ENCODE measurements at regions not wholly inside any gene's neighbourhood (a gene's known extent, or its start where the extent isn't known, plus 50 kb on each side); places are given as distances from the start of the nearest gene placed in this dataset.

DNA sequence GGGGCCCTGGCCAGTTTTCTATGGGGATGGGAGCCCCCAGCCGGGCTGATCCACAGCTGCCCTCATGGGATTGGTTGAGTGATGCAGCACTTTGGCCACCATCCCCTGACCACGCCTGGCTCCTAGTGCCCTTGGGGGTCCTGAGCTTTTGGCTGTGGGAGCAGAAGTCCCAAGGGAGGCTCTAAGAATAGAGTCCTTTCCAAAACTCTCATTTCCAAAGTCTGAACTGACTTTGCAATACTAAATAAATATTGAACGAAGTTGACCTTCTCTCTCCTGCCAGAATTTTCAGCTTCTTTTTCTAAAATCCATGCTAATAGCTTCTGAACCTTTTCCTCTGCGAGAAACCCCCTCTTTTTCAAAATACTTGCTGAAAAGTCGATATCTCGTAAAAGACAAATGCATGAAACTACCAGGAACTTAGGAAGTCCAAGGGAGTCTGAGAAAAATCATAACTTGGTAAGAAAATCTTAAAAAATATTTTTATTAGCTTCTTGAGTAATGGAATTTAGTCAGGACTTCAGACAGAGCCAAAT lies 62.7 kb upstream of the IGFBP3 start:
- Histone ChIP-seq H3K4me2 (no peak overlapping the region), H3K4me3 (no peak overlapping the region), H4K20me1 (replicated peaks; ENCODE audit: insufficient read depth) (no peaks in the 10 kb centered on the region), H3K79me2 (replicated peaks; ENCODE audit: insufficient read depth) (no peaks in the 10 kb centered on the region), H3K27me3 (ENCODE audit: insufficient read depth) (no peaks in the 10 kb centered on the region), H2AFZ (no peak overlapping the region), H3K9me2 (ENCODE audit: insufficient read depth) (peaks cover 9% of the 10 kb centered on the region; the same call in 1 of the 2 replicates), H3F3A (replicated peaks; ENCODE audit: low read depth) (no peaks in the 10 kb centered on the region), H3K4me1 (ENCODE audit: insufficient read depth) (peaks cover under 1% of the 10 kb centered on the region; the same call in 1 of the 2 replicates), H3K27ac (ENCODE audit: low read depth) (no peak overlapping the region), H3K36me3 (ENCODE audit: insufficient read depth) (no peaks in the 10 kb centered on the region; the same call in 1 of the 2 replicates)
- Mint-ChIP-seq H3K4me1 (no peaks in the 10 kb centered on the region; the same call in none of the 3 replicates), H3K27ac (no peak overlapping the region), H3K4me3 (no peak overlapping the region), H3K9me3 (peaks cover 24% of the 10 kb centered on the region), H3K27me3 (ENCODE audit: insufficient read depth, low read depth, poor library complexity) (peaks cover 15% of the 10 kb centered on the region), H3K36me3 (ENCODE audit: low read depth) (peaks cover 19% of the 10 kb centered on the region)
- ATAC-seq (no peak), DNase-seq (ENCODE audit: low spot score) (no peak)
- TF ChIP-seq POLR2AphosphoS5 (IDR thresholded peaks at IDR 0.05; ENCODE audit: low read depth), result no peak
- no peak for TF ChIP-seq ZNF114 (CRISPR knock-in tag; IDR thresholded peaks at IDR 0.05)
- TF ChIP-seq, protein P1, sequence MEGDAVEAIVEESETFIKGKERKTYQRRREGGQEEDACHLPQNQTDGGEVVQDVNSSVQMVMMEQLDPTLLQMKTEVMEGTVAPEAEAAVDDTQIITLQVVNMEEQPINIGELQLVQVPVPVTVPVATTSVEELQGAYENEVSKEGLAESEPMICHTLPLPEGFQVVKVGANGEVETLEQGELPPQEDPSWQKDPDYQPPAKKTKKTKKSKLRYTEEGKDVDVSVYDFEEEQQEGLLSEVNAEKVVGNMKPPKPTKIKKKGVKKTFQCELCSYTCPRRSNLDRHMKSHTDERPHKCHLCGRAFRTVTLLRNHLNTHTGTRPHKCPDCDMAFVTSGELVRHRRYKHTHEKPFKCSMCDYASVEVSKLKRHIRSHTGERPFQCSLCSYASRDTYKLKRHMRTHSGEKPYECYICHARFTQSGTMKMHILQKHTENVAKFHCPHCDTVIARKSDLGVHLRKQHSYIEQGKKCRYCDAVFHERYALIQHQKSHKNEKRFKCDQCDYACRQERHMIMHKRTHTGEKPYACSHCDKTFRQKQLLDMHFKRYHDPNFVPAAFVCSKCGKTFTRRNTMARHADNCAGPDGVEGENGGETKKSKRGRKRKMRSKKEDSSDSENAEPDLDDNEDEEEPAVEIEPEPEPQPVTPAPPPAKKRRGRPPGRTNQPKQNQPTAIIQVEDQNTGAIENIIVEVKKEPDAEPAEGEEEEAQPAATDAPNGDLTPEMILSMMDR (conservative IDR thresholded peaks at IDR 0.05; ENCODE audit: low read depth in 2 of 2), result no peak
- TF ChIP-seq, protein P2, sequence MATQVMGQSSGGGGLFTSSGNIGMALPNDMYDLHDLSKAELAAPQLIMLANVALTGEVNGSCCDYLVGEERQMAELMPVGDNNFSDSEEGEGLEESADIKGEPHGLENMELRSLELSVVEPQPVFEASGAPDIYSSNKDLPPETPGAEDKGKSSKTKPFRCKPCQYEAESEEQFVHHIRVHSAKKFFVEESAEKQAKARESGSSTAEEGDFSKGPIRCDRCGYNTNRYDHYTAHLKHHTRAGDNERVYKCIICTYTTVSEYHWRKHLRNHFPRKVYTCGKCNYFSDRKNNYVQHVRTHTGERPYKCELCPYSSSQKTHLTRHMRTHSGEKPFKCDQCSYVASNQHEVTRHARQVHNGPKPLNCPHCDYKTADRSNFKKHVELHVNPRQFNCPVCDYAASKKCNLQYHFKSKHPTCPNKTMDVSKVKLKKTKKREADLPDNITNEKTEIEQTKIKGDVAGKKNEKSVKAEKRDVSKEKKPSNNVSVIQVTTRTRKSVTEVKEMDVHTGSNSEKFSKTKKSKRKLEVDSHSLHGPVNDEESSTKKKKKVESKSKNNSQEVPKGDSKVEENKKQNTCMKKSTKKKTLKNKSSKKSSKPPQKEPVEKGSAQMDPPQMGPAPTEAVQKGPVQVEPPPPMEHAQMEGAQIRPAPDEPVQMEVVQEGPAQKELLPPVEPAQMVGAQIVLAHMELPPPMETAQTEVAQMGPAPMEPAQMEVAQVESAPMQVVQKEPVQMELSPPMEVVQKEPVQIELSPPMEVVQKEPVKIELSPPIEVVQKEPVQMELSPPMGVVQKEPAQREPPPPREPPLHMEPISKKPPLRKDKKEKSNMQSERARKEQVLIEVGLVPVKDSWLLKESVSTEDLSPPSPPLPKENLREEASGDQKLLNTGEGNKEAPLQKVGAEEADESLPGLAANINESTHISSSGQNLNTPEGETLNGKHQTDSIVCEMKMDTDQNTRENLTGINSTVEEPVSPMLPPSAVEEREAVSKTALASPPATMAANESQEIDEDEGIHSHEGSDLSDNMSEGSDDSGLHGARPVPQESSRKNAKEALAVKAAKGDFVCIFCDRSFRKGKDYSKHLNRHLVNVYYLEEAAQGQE (IDR thresholded peaks at IDR 0.05; ENCODE audit: unreplicated experiment), result no peak
- TF ChIP-seq ZNF331 (CRISPR knock-in tag; IDR thresholded peaks at IDR 0.05; ENCODE audit: low read depth), result no peak
- no peak for TF ChIP-seq EZH2 (IDR thresholded peaks at IDR 0.05; ENCODE audit: low read depth, unreplicated experiment)
- TF ChIP-seq EZH2phosphoT487 (IDR thresholded peaks at IDR 0.05; ENCODE audit: unreplicated experiment), result no peak
- no peak for TF ChIP-seq NANOG (IDR thresholded peaks at IDR 0.05; ENCODE audit: borderline replicate concordance)
- TF ChIP-seq, protein P3, sequence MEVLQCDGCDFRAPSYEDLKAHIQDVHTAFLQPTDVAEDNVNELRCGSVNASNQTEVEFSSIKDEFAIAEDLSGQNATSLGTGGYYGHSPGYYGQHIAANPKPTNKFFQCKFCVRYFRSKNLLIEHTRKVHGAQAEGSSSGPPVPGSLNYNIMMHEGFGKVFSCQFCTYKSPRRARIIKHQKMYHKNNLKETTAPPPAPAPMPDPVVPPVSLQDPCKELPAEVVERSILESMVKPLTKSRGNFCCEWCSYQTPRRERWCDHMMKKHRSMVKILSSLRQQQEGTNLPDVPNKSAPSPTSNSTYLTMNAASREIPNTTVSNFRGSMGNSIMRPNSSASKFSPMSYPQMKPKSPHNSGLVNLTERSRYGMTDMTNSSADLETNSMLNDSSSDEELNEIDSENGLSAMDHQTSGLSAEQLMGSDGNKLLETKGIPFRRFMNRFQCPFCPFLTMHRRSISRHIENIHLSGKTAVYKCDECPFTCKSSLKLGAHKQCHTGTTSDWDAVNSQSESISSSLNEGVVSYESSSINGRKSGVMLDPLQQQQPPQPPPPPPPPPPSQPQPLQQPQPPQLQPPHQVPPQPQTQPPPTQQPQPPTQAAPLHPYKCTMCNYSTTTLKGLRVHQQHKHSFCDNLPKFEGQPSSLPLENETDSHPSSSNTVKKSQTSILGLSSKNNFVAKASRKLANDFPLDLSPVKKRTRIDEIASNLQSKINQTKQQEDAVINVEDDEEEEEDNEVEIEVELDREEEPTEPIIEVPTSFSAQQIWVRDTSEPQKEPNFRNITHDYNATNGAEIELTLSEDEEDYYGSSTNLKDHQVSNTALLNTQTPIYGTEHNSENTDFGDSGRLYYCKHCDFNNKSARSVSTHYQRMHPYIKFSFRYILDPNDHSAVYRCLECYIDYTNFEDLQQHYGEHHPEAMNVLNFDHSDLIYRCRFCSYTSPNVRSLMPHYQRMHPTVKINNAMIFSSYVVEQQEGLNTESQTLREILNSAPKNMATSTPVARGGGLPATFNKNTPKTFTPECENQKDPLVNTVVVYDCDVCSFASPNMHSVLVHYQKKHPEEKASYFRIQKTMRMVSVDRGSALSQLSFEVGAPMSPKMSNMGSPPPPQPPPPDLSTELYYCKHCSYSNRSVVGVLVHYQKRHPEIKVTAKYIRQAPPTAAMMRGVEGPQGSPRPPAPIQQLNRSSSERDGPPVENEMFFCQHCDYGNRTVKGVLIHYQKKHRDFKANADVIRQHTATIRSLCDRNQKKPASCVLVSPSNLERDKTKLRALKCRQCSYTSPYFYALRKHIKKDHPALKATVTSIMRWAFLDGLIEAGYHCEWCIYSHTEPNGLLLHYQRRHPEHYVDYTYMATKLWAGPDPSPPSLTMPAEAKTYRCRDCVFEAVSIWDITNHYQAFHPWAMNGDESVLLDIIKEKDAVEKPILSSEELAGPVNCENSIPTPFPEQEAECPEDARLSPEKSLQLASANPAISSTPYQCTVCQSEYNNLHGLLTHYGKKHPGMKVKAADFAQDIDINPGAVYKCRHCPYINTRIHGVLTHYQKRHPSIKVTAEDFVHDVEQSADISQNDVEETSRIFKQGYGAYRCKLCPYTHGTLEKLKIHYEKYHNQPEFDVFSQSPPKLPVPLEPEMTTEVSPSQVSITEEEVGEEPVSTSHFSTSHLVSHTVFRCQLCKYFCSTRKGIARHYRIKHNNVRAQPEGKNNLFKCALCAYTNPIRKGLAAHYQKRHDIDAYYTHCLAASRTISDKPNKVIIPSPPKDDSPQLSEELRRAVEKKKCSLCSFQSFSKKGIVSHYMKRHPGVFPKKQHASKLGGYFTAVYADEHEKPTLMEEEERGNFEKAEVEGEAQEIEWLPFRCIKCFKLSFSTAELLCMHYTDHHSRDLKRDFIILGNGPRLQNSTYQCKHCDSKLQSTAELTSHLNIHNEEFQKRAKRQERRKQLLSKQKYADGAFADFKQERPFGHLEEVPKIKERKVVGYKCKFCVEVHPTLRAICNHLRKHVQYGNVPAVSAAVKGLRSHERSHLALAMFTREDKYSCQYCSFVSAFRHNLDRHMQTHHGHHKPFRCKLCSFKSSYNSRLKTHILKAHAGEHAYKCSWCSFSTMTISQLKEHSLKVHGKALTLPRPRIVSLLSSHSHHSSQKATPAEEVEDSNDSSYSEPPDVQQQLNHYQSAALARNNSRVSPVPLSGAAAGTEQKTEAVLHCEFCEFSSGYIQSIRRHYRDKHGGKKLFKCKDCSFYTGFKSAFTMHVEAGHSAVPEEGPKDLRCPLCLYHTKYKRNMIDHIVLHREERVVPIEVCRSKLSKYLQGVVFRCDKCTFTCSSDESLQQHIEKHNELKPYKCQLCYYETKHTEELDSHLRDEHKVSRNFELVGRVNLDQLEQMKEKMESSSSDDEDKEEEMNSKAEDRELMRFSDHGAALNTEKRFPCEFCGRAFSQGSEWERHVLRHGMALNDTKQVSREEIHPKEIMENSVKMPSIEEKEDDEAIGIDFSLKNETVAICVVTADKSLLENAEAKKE (CRISPR knock-in tag; IDR thresholded peaks at IDR 0.05), result no peak
- TF ChIP-seq CREB1 (CRISPR knock-in tag; IDR thresholded peaks at IDR 0.05; ENCODE audit: low read depth), result no peak
- no peak for TF ChIP-seq ETS1 (IDR thresholded peaks at IDR 0.05)
- no peak for TF ChIP-seq JUNB (IDR thresholded peaks at IDR 0.05; ENCODE audit: unreplicated experiment)
- TF ChIP-seq STAT1 (IDR thresholded peaks at IDR 0.05; ENCODE audit: unreplicated experiment), result no peak
